Type B pancreatic cell (in vitro differentiated cells): ENCODE measurements at regions not wholly inside any gene's neighbourhood (a gene's known extent, or its start where the extent isn't known, plus 50 kb on each side); places are given as distances from the start of the nearest gene placed in this dataset.

Source experiments
- DNase-seq: peaks from one replicate; pipeline ENCODE4 v3.0.0; 2021; ENCODE audit warnings: mixed read lengths; ENCODE audit not compliant: unreplicated experiment; ENCODE audit errors: extremely low spot score
- H3K27ac Mint-ChIP-seq: 2 replicates; pipeline ENCODE4 v1.8.0; 2021; ENCODE audit warnings: mild to moderate bottlenecking, mixed read lengths
- H3K27me3 Mint-ChIP-seq: 2 replicates; pipeline ENCODE4 v1.8.0; 2021; ENCODE audit warnings: mixed read lengths
- H3K36me3 Mint-ChIP-seq: 2 replicates; pipeline ENCODE4 v1.8.0; 2021; ENCODE audit warnings: mixed read lengths
- H3K4me1 Mint-ChIP-seq: one replicate; pipeline ENCODE4 v1.8.0; 2021; ENCODE audit warnings: mixed read lengths; ENCODE audit not compliant: unreplicated experiment
- H3K4me3 Mint-ChIP-seq: 2 replicates; pipeline ENCODE4 v1.8.0; 2021; ENCODE audit warnings: mild to moderate bottlenecking, mixed read lengths
- H3K9me3 Mint-ChIP-seq: 2 replicates; pipeline ENCODE4 v1.8.0; 2021; ENCODE audit warnings: mixed read lengths
- TF ChIP-seq, protein P1 (sequence below): fragments of 200-600 bp; sonication (generic); conservative IDR thresholded peaks from 2 replicates; pipeline ENCODE4 v1.5.0; 2021; ENCODE audit warnings: antibody characterized with exemption, mild to moderate bottlenecking

DNA sequence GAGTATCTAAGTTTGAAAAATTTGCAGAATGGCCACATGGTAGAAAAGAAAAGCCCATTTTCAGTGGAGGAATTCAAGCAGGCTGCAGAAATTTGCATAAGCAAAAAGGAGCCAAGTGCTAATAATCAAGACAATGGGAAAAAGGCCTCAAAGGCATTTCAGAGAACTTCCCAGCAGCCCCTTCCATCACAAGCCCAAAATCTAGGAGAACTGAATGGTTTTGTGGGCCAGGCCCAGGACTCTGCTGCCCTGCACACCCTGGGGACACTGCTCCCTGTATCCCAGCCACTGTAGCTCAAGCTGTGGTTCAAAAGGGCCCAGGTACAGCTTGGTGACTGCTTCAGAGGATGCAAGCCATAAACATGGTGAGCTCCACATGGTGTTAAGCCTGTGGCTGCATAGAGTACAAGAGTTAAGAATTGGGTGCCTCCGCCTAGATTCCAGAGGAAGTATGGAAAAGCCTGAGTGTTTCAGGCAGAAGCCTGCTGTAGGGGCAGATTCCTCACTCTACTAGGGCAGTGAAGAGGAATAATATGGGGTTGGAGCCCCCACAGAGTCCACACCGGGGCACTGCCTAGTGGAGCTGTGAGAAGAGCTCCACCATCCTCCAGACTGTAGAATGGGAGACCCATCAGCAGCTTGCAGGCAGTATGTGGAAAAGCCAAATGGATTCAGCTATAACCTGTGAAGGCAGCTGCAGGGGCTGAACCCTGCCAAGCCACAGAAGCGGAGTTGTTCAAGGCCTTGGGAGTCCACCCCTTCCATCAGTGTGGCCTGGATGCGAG lies 720.7 kb upstream of the CTNND2 start:
- no peaks in the 10 kb centered on the region for H3K36me3 Mint-ChIP-seq
- no peak for DNase-seq
- H3K27me3 Mint-ChIP-seq = peaks cover 7% of the 10 kb centered on the region
- H3K9me3 Mint-ChIP-seq = no peaks in the 10 kb centered on the region
- H3K4me1 Mint-ChIP-seq = no peaks in the 10 kb centered on the region
- H3K4me3 Mint-ChIP-seq = no peak overlapping the region
- TF ChIP-seq, protein P1, sequence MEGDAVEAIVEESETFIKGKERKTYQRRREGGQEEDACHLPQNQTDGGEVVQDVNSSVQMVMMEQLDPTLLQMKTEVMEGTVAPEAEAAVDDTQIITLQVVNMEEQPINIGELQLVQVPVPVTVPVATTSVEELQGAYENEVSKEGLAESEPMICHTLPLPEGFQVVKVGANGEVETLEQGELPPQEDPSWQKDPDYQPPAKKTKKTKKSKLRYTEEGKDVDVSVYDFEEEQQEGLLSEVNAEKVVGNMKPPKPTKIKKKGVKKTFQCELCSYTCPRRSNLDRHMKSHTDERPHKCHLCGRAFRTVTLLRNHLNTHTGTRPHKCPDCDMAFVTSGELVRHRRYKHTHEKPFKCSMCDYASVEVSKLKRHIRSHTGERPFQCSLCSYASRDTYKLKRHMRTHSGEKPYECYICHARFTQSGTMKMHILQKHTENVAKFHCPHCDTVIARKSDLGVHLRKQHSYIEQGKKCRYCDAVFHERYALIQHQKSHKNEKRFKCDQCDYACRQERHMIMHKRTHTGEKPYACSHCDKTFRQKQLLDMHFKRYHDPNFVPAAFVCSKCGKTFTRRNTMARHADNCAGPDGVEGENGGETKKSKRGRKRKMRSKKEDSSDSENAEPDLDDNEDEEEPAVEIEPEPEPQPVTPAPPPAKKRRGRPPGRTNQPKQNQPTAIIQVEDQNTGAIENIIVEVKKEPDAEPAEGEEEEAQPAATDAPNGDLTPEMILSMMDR = no peak
- H3K27ac Mint-ChIP-seq = no peak overlapping the region

DNA sequence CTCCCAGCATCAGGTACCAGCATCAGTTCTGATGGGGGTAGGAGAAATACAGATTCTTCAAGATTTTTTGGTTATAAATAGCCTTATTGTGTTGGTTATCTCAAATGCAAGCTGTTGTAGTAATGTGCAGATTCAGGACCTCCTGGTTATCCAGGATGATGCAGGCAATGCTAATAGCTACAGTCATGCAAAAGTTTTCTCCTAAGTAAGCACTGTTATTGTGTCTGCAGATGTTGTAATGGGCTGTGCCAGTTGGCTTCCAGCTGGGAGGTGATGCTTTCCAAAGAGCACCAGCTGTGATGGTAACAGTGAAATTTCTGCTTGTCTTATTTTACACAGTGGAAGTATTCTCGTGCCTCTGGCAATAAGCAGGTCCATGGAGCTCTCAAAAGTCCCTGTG lies 719.2 kb upstream of the CTNND2 start:
- Mint-ChIP-seq H3K9me3 (no peaks in the 10 kb centered on the region), H3K27ac (no peak overlapping the region), H3K36me3 (no peaks in the 10 kb centered on the region), H3K4me1 (no peaks in the 10 kb centered on the region), H3K4me3 (no peak overlapping the region), H3K27me3 (peaks cover 7% of the 10 kb centered on the region)
- no peak for DNase-seq
- TF ChIP-seq, protein P1 = no peak

DNA sequence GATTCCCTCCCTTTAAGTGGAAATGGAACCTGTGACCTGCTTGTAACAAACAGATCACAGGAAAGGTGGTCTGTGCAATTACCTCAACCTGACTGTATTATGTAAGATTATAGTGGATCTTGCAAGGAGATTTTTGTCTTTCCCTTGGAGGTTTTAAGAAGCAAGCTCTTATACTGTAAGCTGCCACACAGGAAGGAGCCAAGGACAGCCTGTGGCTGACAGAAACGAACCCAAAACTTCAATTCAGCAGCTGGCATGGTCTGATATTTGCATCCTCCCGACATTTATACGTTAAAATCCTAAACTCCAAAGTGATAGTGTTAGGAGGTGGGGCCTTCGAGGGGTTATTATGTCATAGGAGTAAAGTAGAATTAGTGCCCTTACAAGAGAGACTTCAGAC lies 711.8 kb upstream of the CTNND2 start:
- Mint-ChIP-seq H3K9me3 (peaks cover 4% of the 10 kb centered on the region), H3K4me3 (no peak overlapping the region), H3K36me3 (no peaks in the 10 kb centered on the region)

DNA sequence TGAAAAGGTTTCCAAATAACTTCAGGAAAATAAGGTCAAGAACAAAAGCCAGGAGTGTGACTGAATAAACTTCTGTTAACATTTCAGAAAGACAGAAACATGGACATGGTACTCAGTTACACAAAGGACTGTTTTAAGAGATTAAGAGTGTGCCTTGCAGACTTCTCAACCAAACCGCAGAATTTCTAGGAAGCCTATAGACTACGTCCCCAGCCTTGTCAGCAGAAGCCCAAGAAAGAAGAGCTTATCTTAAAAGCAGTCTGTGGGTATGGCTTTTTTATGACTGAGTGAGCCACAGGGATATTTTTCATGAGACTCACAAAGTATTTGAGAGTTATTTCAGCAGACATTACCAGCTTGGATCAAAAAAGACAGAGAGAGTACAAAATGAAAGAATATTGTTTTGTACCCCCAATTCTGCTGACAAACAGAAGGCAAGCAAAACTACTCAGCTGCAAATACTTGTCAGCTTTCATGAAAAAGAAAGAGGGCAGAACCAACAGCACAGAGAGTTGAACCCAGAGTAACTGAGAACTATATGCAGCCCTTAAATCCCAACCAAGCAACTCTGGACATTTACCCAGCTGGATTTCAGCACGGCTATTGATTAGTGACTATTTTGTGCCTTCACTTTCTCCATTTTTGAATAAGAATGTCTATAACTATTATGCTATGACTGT lies 711.0 kb upstream of the CTNND2 start:
- no peak for DNase-seq
- peaks cover 4% of the 10 kb centered on the region for H3K9me3 Mint-ChIP-seq
- H3K4me3 Mint-ChIP-seq = no peak overlapping the region
- TF ChIP-seq, protein P1 = no peak
- H3K27ac Mint-ChIP-seq = no peak overlapping the region
- no peaks in the 10 kb centered on the region for H3K4me1 Mint-ChIP-seq
- no peaks in the 10 kb centered on the region for H3K27me3 Mint-ChIP-seq
- no peaks in the 10 kb centered on the region for H3K36me3 Mint-ChIP-seq

More for the DNA sequence above, 711.8 kb upstream of the CTNND2 start:
- H3K4me1 Mint-ChIP-seq = no peaks in the 10 kb centered on the region
- H3K27ac Mint-ChIP-seq = no peak overlapping the region
- DNase-seq = no peak
- TF ChIP-seq, protein P1 = no peak
- H3K27me3 Mint-ChIP-seq = no peaks in the 10 kb centered on the region

DNA sequence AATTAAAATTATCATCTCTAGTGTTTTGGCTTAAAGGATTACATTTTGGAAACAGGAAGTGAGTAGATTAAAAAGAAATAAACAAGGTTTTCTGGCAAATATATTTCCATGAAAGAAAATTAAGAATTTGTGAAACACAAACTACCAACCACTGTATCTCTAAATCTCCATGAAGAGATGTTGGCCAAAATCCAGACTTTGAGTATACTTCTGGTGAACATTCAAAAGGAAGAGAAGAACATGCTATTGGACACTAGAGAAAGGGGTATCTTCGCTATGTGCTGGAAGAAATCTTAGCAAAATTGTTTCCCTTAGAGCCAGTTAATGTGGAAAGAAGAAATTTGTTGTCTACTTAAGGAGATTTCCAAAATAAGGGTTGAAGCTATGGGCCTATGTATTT lies 710.4 kb upstream of the CTNND2 start:
- H3K4me1 Mint-ChIP-seq = no peaks in the 10 kb centered on the region
- H3K4me3 Mint-ChIP-seq = no peak overlapping the region
- H3K27me3 Mint-ChIP-seq = no peaks in the 10 kb centered on the region

More for the DNA sequence above, 710.4 kb upstream of the CTNND2 start:
- DNase-seq = no peak
- H3K36me3 Mint-ChIP-seq = no peaks in the 10 kb centered on the region
- TF ChIP-seq, protein P1 = no peak
- peaks cover 4% of the 10 kb centered on the region for H3K9me3 Mint-ChIP-seq
- H3K27ac Mint-ChIP-seq = no peak overlapping the region
